CD4-positive, alpha-beta T cell (primary cell): ENCODE measurements at regions not wholly inside any gene's neighbourhood (a gene's known extent, or its start where the extent isn't known, plus 50 kb on each side); places are given as distances from the start of the nearest gene placed in this dataset.

Experiments used
- ATAC-seq: fragments of 200-7000 bp; cut with Tn5 transposase; one replicate; pipeline ENCODE4 v1.10.0; 2022; ENCODE audit warnings: mild to moderate bottlenecking; ENCODE audit not compliant: poor library complexity
- CTCF ChIA-PET: fragments of 350-600 bp; sonication (Branson Sonifier 250); formaldehyde crosslinking; loops from one replicate; lab custom pipeline; 2021; ENCODE audit warnings: antibody characterized with exemption, inconsistent platforms; lab: Charles Lee
- POLR2A ChIA-PET: fragments of 350-600 bp; sonication (Branson Sonifier 250); formaldehyde crosslinking; loops from one replicate; lab custom pipeline; 2021; ENCODE audit warnings: antibody characterized with exemption, inconsistent platforms; lab: Charles Lee
- DNase-seq, 14 experiments: peaks; one replicate each; pipeline ENCODE4 v3.0.0-alpha.2; 2013 to 2020; ENCODE audit warnings: mixed read lengths in 2 of 14
- H3K27ac ChIP-seq, 2 donors: one replicate each; pipeline versions ENCODE4 v1.5.1 to v1.7.0; 2013; ENCODE audit warnings: low read length in 2 of 2, low read depth in 1 of 2, mild to moderate bottlenecking in 1 of 2
- H3K27me3 ChIP-seq, 2 experiments: 1 replicate in 1 of 2; 2 replicates in 1 of 2; pipeline versions ENCODE4 v1.6.1 to v1.7.0; 2013; ENCODE audit warnings: low read length in 2 of 2, control low read depth in 1 of 2, mild to moderate bottlenecking in 1 of 2, moderate library complexity in 1 of 2; ENCODE audit not compliant: insufficient read depth in 2 of 2, control insufficient read depth in 1 of 2
- H3K36me3 ChIP-seq: one replicate; pipeline ENCODE4 v1.6.1; 2013; ENCODE audit warnings: low read length, control low read depth; ENCODE audit not compliant: insufficient read depth
- H3K4me1 ChIP-seq: one replicate; pipeline ENCODE4 v1.6.1; 2013; ENCODE audit warnings: low read length, control low read depth; ENCODE audit not compliant: insufficient read depth
- H3K4me3 ChIP-seq: one replicate; pipeline ENCODE4 v1.5.1; 2013; ENCODE audit warnings: mild to moderate bottlenecking, low read length, moderate library complexity
- H3K9me3 ChIP-seq, 2 experiments: 1 replicate in 1 of 2; 2 replicates in 1 of 2; pipeline versions ENCODE4 v1.6.1 to v1.7.0; 2013; ENCODE audit warnings: low read length in 2 of 2, mild to moderate bottlenecking in 2 of 2, control low read depth in 1 of 2, moderate library complexity in 1 of 2; ENCODE audit not compliant: control insufficient read depth in 1 of 2, insufficient read depth in 1 of 2
- H3K27ac Mint-ChIP-seq: one replicate; pipeline ENCODE4 v1.8.0; 2020; ENCODE audit warnings: mixed read lengths
- H3K27me3 Mint-ChIP-seq: one replicate; pipeline ENCODE4 v1.8.0; 2021; ENCODE audit warnings: mixed read lengths
- H3K36me3 Mint-ChIP-seq: one replicate; pipeline ENCODE4 v1.8.0; 2021; ENCODE audit warnings: low read depth, mixed read lengths
- H3K4me1 Mint-ChIP-seq: one replicate; pipeline ENCODE4 v1.8.0; 2021; ENCODE audit warnings: low read depth, mixed read lengths
- H3K4me3 Mint-ChIP-seq: one replicate; pipeline ENCODE4 v1.8.0; 2020; ENCODE audit warnings: mild to moderate bottlenecking, mixed read lengths
- H3K9me3 Mint-ChIP-seq: one replicate; pipeline ENCODE4 v1.8.0; 2020; ENCODE audit warnings: mixed read lengths
- CTCF ChIP-seq: fragments of 200-600 bp; IDR thresholded peaks from one replicate; pipeline ENCODE4 v1.8.0; 2022; ENCODE audit warnings: antibody characterized with exemption, mild to moderate bottlenecking
- intact Hi-C, 2 experiments: fragments of 100-400 bp; cut with DNase I in 1 of 2; cut with micrococcal nuclease in 1 of 2; formaldehyde crosslinking; loops; one replicate each; pipeline versions ENCODE4 v1.15.1 to v1.9.0; 2023 to 2025; cut with DNase I, micrococcal nuclease

DNA sequence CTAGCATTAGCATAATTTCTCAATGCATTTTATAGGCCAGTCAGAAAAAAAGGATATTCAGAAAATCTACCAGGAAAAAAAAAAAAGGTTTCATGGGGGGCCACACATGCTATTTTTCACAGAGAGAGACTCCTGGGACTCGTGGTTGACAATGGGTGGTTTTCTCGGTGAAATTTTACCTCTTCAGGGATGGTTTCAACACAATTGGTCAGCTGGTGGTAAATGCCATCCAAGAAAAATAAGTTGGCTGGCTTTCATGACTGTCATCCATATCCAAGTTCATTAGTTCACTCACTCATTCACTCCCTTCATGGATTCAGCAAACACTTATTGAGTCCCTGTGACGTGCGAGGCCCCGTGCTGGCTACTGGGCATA lies 217.3 kb downstream of the SHQ1 start:
- Mint-ChIP-seq H3K9me3 (no peaks in the 10 kb centered on the region), H3K4me1 (peaks cover 10% of the 10 kb centered on the region), H3K27ac (no peak overlapping the region), H3K4me3 (no peak overlapping the region), H3K36me3 (no peaks in the 10 kb centered on the region), H3K27me3 (no peaks in the 10 kb centered on the region)
- H3K27me3 ChIP-seq, result no peaks in the 10 kb centered on the region
- no peaks in the 10 kb centered on the region for H3K9me3 ChIP-seq
- ATAC-seq (no peak), DNase-seq (no peak)
- CTCF ChIA-PET, result no interaction called here
- TF ChIP-seq CTCF, result no peak
- H3K4me3 ChIP-seq, result no peak overlapping the region
- H3K36me3 ChIP-seq, result no peaks in the 10 kb centered on the region
- POLR2A ChIA-PET, result no interaction called here
- intact Hi-C loops, result no loop called here
- H3K4me1 ChIP-seq, result peaks cover 12% of the 10 kb centered on the region
- no peak overlapping the region for H3K27ac ChIP-seq

- CTCF ChIA-PET, result no interaction called here
- Histone ChIP-seq H3K4me3 (no peak overlapping the region), H3K9me3 (no peaks in the 10 kb centered on the region), H3K36me3 (no peaks in the 10 kb centered on the region), H3K4me1 (peaks cover 12% of the 10 kb centered on the region), H3K27ac (no peak overlapping the region), H3K27me3 (no peaks in the 10 kb centered on the region)
- no peak for TF ChIP-seq CTCF
- peaks cover 10% of the 10 kb centered on the region for H3K4me1 Mint-ChIP-seq
- POLR2A ChIA-PET, result no interaction called here
- intact Hi-C loops, result no loop called here
- no peaks in the 10 kb centered on the region for H3K9me3 Mint-ChIP-seq
- ATAC-seq (no peak), DNase-seq (no peak)
- H3K27me3 Mint-ChIP-seq, result no peaks in the 10 kb centered on the region
- H3K4me3 Mint-ChIP-seq, result no peak overlapping the region
- H3K27ac Mint-ChIP-seq, result no peak overlapping the region
- no peaks in the 10 kb centered on the region for H3K36me3 Mint-ChIP-seq
Observed at GRCh38 chr3:72630327-72630968, 217.8 kb downstream of the SHQ1 start.

DNA sequence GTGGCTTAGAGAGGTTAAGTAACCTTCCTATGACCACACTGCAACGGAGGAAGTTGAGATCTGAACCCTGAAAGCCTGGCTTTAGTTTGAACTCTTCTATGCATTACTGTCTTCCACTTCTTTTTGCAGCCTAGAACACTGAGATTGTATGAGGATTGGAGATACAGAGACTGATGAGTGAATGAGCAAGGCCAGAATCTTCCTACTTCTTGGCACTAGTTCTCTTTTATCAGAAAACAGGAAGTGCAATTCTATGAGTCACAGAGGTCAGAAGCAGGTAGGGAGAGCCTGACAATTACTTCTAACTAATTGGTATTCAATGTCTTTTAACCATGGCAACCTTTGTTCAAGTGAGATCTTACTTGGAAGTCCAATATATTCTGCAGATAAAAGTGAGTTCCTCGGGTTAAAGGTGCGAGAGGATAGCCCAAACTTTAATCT lies 219.0 kb downstream of the SHQ1 start:
- no peaks in the 10 kb centered on the region for H3K36me3 Mint-ChIP-seq
- H3K27ac Mint-ChIP-seq, result peak overlapping the region; percentile 2
- Histone ChIP-seq H3K4me3 (no peak overlapping the region), H3K36me3 (no peaks in the 10 kb centered on the region), H3K27me3 (no peaks in the 10 kb centered on the region), H3K27ac (no peak overlapping the region), H3K4me1 (peaks cover 12% of the 10 kb centered on the region), H3K9me3 (no peaks in the 10 kb centered on the region)
- DNase-seq (peak in 3 of 14 experiments; percentile 23 to 48 (median 42)), ATAC-seq (peak; percentile 34)
- intact Hi-C loops, result no loop called here
- no peaks in the 10 kb centered on the region for H3K9me3 Mint-ChIP-seq
- H3K27me3 Mint-ChIP-seq, result no peaks in the 10 kb centered on the region
- peaks cover 10% of the 10 kb centered on the region for H3K4me1 Mint-ChIP-seq
- ChIA-PET POLR2A (no interaction called here), CTCF (no interaction called here)
- TF ChIP-seq CTCF, result no peak
- H3K4me3 Mint-ChIP-seq, result no peak overlapping the region
